ENCODE measurements at regions not wholly inside any gene's neighbourhood (a gene's known extent, or its start where the extent isn't known, plus 50 kb on each side); places are given as distances from the start of the nearest gene placed in this dataset.
"Not testable (repeated sequence)": the region's sequence is repeated elsewhere in the genome, so short reads cannot be mapped to it uniquely, and the experiment has no call there.

DNA sequence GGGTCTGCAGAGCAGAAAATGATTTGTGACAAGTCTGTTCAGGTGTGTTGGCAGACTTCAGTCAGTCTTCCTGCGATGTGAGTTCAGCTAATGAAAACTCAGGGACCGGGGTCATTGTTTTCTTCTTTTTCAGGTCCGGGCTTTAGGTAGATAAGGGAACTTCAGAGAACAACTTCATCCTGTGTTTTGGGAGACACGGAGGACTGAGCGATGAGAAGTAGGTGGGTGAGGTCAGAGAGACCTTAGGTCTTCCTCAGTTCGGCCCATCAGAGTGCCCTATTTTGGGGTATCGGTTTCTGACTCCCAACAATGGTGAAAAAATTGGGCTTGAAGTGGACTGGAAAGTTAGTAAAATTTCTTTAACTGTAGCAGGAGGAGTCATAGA, 88.9 kb upstream of the ATF7IP2 start:
- Histone ChIP-seq H3K9me3 (peaks cover 0 to 12% of the 10 kb centered on the region in 2 donors), H3K4me1 (no peaks in the 10 kb centered on the region), H3K4me3 (no peak overlapping the region), H3K27me3 (no peaks in the 10 kb centered on the region), H3K27ac (no peak overlapping the region), H3K36me3 (no peaks in the 10 kb centered on the region)
- intact Hi-C loops (cut with DNase I) = no loop called here
- DNase-seq = no peak
- no peak for ATAC-seq
- TF ChIP-seq, protein P1, sequence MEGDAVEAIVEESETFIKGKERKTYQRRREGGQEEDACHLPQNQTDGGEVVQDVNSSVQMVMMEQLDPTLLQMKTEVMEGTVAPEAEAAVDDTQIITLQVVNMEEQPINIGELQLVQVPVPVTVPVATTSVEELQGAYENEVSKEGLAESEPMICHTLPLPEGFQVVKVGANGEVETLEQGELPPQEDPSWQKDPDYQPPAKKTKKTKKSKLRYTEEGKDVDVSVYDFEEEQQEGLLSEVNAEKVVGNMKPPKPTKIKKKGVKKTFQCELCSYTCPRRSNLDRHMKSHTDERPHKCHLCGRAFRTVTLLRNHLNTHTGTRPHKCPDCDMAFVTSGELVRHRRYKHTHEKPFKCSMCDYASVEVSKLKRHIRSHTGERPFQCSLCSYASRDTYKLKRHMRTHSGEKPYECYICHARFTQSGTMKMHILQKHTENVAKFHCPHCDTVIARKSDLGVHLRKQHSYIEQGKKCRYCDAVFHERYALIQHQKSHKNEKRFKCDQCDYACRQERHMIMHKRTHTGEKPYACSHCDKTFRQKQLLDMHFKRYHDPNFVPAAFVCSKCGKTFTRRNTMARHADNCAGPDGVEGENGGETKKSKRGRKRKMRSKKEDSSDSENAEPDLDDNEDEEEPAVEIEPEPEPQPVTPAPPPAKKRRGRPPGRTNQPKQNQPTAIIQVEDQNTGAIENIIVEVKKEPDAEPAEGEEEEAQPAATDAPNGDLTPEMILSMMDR (IDR thresholded peaks at IDR 0.05) = no peak

DNA sequence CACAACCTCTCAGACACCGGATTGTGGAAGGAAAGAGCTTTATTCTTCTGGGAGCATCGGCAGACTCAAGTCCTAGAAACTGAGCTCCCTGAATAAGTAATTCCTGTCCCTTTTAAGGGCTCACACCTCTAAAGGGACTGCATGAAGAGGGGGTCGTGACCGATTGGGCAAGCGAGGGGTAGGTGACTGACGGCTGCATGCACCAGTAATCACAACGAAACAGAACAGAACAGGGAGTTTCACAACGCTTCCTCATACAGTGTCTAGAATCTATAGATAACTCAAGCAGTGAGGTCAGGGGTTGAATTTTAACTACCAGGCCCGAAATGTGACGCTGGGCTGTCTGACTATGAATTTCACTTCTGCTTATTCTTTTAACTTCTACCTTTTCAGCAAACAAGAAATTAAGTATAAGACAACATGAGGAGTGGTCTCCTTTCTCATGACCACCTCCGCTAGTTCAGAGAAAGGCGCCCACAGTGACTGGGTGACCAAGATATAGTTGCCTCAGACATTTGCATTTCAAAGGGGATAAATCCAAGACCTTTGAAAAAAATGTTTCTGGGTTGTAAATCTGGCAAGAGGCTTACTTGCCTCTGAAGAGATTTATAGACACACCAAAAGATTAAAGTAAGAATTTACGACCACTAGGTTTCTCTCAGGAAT, 88.4 kb upstream of the ATF7IP2 start:
- peak in 2 of 4 donors; percentile 7 to 32 for DNase-seq
- TF ChIP-seq, protein P1 (IDR thresholded peaks at IDR 0.05) = no peak
- intact Hi-C loops (cut with DNase I) = no loop called here

DNA sequence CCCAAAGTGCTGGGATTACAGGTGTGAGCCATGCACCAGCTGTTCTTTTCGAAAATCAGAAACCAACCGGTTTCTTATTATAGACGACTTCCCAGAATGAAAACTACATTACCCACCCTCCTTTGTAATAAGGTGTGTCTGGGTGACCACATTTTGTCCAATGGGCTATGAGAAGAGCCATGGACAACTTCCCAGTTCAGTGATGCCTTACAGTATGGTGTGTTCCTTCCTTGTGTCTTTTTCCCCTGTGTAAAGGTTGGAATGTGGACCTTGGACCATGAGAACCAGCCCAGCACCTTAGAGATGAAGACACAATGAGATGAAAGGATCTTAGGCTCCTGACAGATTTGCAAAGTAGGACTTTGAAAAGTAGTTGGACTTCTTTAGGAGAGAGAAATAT, 85.0 kb upstream of the ATF7IP2 start:
- intact Hi-C loops (cut with DNase I) = no loop called here
- Histone ChIP-seq H3K4me1 (no peaks in the 10 kb centered on the region), H3K9me3 (no peaks in the 10 kb centered on the region), H3K4me3 (no peak overlapping the region), H3K27me3 (no peaks in the 10 kb centered on the region), H3K36me3 (no peaks in the 10 kb centered on the region), H3K27ac (no peak overlapping the region)
- DNase-seq = no peak
- TF ChIP-seq, protein P1 (IDR thresholded peaks at IDR 0.05) = no peak
- ATAC-seq = no peak

More for the DNA sequence above, 88.4 kb upstream of the ATF7IP2 start:
- no peaks in the 10 kb centered on the region for H3K4me1 ChIP-seq
- no peaks in the 10 kb centered on the region for H3K36me3 ChIP-seq
- H3K27me3 ChIP-seq = no peaks in the 10 kb centered on the region
- no peak overlapping the region for H3K27ac ChIP-seq
- peak; percentile 34 for ATAC-seq
- no peak overlapping the region for H3K4me3 ChIP-seq
- peaks cover 0 to 8% of the 10 kb centered on the region in 2 donors for H3K9me3 ChIP-seq

DNA sequence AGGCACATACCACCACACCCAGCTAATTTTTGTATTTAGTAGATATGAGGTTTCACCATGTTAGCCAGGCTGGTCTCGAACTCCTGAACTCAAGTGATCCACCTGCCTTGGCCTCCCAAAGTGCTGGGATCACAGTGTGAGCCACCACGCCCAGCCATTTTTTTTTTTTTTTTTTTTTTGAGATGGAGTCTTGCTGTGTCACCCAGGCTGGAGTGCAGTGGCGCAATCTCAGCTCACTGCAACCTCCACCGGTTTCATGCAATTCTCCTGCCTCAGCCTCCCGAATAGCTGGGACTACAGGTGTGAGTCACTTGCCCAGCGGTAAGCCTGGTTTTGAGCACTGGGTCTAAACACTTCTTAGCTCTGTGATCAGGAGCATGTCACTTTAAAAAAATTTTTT, 84.3 kb upstream of the ATF7IP2 start:
- H3K27me3 ChIP-seq; H3K4me3 ChIP-seq; intact Hi-C loops (cut with DNase I); H3K4me1 ChIP-seq; ATAC-seq; H3K36me3 ChIP-seq; DNase-seq; H3K27ac ChIP-seq; H3K9me3 ChIP-seq: not testable (repeated sequence)

DNA sequence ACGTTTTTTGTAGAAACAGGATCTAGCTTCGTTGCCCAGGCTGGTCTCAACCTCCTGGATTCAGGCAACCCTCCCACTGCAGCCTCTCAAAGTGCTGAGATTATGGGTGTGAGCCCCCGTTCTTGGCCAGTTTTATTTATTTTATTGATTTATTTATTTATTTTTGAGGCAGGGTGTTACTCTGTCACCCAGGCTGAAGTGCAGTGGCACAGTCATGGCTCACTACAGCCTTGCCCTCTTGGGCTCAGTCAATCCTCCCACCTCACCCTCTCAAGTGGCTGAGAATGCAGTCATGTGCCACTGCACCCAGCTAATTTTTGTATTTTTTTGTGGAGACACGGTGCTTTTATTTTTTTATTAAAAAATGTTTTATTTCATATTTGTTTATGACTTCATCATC, 79.9 kb upstream of the ATF7IP2 start:
- no peak for ATAC-seq

More for the DNA sequence above, 79.9 kb upstream of the ATF7IP2 start:
- intact Hi-C loops (cut with DNase I) = no loop called here
- Histone ChIP-seq H3K9me3 (no peaks in the 10 kb centered on the region), H3K27ac (no peak overlapping the region), H3K4me3 (no peak overlapping the region), H3K36me3 (no peaks in the 10 kb centered on the region), H3K4me1 (no peaks in the 10 kb centered on the region), H3K27me3 (no peaks in the 10 kb centered on the region)
- DNase-seq = no peak
- TF ChIP-seq, protein P1 (IDR thresholded peaks at IDR 0.05) = no peak
